Body of pancreas (tissue), 4 donors: ENCODE measurements at regions not wholly inside any gene's neighbourhood (a gene's known extent, or its start where the extent isn't known, plus 50 kb on each side); places are given as distances from the start of the nearest gene placed in this dataset.
"Not testable (repeated sequence)": the region's sequence is repeated elsewhere in the genome, so short reads cannot be mapped to it uniquely, and the experiment has no call there.

ENCODE experiments used
- ATAC-seq: fragments of 150-250 bp; one replicate; pipeline ENCODE4 v1.9.1; 2016
- DNase-seq, 4 donors: peaks; one replicate each; pipeline ENCODE4 v3.0.0-alpha.2; 2019
- H3K27ac ChIP-seq, 4 donors: fragments of 200-600 bp; sonication (generic); 1 replicate in 3 of 4; 2 replicates in 1 of 4; pipeline versions ENCODE4 v1.5.1 to v1.6.1; 2016 to 2019; ENCODE audit warnings: mild to moderate bottlenecking in 1 of 4, mixed read lengths in 1 of 4, moderate library complexity in 1 of 4
- H3K27me3 ChIP-seq, 2 donors: fragments of 200-600 bp; sonication (generic); one replicate each; pipeline ENCODE4 v1.6.0; 2016; ENCODE audit warnings: mild to moderate bottlenecking in 1 of 2
- H3K36me3 ChIP-seq, 2 donors: fragments of 200-600 bp; sonication (generic); replicated peaks in 1 of 2; 2 replicates each; pipeline ENCODE4 v1.5.1; 2016; ENCODE audit warnings: low read depth in 2 of 2; ENCODE audit not compliant: insufficient read depth in 1 of 2
- H3K4me1 ChIP-seq: fragments of 200-600 bp; sonication (generic); one replicate; pipeline ENCODE4 v1.6.0; 2016
- H3K4me3 ChIP-seq, 2 donors: fragments of 200-600 bp; sonication (generic); 1 replicate in 1 of 2; 2 replicates in 1 of 2; pipeline ENCODE4 v1.5.1; 2016 to 2019
- H3K9me3 ChIP-seq, 3 donors: fragments of 200-600 bp; sonication (generic); 1 replicate in 2 of 3; 2 replicates in 1 of 3; pipeline ENCODE4 v1.5.1; 2016
- POLR2A ChIP-seq, 3 donors: fragments of 450-650 bp; IDR thresholded peaks; one replicate each; pipeline ENCODE4 v1.6.1; 2016; ENCODE audit warnings: antibody characterized with exemption in 3 of 3, mild to moderate bottlenecking in 2 of 3
- WGBS, 2 donors: methylation state at CpG; one replicate each; pipeline ENCODE4 v1.1.5; 2017; 5-methylcytosine and 5-hydroxymethylcytosine counted together
- intact Hi-C: fragments of 100-400 bp; cut with DNase I; formaldehyde crosslinking; loops from one replicate; pipeline ENCODE4 v1.15.1; 2023
- TF ChIP-seq, protein P1 (sequence below), 7 experiments: fragments of 450-650 bp in 4 of 7; fragments of 200-600 bp in 3 of 7; sonication (generic) in 3 of 7; IDR thresholded peaks; one replicate each; pipeline ENCODE4 v1.5.1; 2016 to 2019; ENCODE audit warnings: antibody characterized with exemption in 7 of 7

DNA sequence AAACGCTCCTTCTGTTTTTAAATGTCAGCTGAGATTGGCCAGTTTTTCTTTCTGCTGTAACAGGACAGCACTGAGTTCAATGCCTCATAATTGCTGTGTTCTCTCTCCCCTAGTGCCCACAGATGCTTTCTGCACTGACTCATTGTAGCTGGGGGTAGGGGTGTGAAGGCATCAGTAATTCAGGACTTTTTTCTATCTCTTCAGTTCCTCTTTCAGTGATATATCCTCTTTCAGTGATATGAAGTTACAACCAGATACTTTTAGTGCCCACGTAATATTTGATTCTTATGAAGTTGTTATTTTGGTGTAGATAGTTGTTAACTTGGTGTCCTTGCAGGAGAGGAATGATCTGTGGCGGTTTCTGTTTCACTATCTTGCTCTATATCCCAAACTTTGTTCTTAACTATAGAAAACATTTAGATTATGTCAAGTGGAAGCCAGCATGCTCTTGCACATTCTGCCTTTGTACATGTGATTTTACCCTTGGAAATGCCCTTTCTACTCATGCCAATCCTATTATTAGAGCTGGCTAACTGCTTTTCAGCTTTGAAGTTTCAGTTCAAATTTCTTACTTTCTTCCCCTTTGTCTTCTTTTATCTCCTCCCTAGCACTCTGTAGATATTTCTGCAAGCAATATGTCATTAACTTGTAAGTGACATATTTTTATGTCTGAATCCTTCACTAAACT, 1258.4 kb downstream of the FAM133A start:
- no peaks in the 10 kb centered on the region for H3K9me3 ChIP-seq
- no peak for ATAC-seq
- H3K27me3 ChIP-seq = no peaks in the 10 kb centered on the region
- no peak for DNase-seq
- H3K27ac ChIP-seq = no peak overlapping the region
- no peak overlapping the region for H3K4me3 ChIP-seq
- H3K36me3 ChIP-seq = no peaks in the 10 kb centered on the region
- 59 to 64% methylated on average over 3 of the region's 3 CpGs for WGBS, 2 donors
- intact Hi-C loops = no loop called here
- H3K4me1 ChIP-seq = no peaks in the 10 kb centered on the region
- TF ChIP-seq, protein P1, sequence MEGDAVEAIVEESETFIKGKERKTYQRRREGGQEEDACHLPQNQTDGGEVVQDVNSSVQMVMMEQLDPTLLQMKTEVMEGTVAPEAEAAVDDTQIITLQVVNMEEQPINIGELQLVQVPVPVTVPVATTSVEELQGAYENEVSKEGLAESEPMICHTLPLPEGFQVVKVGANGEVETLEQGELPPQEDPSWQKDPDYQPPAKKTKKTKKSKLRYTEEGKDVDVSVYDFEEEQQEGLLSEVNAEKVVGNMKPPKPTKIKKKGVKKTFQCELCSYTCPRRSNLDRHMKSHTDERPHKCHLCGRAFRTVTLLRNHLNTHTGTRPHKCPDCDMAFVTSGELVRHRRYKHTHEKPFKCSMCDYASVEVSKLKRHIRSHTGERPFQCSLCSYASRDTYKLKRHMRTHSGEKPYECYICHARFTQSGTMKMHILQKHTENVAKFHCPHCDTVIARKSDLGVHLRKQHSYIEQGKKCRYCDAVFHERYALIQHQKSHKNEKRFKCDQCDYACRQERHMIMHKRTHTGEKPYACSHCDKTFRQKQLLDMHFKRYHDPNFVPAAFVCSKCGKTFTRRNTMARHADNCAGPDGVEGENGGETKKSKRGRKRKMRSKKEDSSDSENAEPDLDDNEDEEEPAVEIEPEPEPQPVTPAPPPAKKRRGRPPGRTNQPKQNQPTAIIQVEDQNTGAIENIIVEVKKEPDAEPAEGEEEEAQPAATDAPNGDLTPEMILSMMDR (IDR thresholded peaks at IDR 0.05) = no peak
- TF ChIP-seq POLR2A (IDR thresholded peaks at IDR 0.05) = no peak

DNA sequence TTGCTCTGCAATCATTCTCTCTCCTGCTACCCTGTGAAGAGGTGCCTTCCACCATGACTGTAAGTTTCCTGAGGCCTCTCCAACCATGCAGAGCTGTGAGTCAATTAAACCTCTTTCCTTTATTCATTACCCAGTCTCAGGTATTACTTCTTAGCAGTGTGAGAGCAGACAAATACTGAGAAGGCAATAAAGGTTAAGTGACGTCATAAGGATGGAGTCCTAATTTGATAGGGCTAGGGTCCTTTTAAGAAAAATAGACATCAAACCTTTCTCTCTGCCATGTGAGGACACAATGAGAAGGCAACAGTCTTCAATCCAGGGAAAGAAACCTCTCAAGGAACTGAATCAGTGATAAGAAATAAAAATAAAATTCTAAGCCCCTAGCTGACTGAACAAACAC, 1262.7 kb downstream of the FAM133A start:
- no peaks in the 10 kb centered on the region for H3K27me3 ChIP-seq
- H3K4me1 ChIP-seq = no peaks in the 10 kb centered on the region
- no peak for TF ChIP-seq POLR2A (IDR thresholded peaks at IDR 0.05)
- TF ChIP-seq, protein P1 (IDR thresholded peaks at IDR 0.05) = no peak
- no peak overlapping the region for H3K27ac ChIP-seq
- intact Hi-C loops = no loop called here
- no peak overlapping the region for H3K4me3 ChIP-seq
- 31 to 54% methylated on average over 1 of the region's 1 CpG for WGBS, 2 donors
- H3K9me3 ChIP-seq = no peaks in the 10 kb centered on the region
- no peak for ATAC-seq
- DNase-seq = no peak
- no peaks in the 10 kb centered on the region for H3K36me3 ChIP-seq

DNA sequence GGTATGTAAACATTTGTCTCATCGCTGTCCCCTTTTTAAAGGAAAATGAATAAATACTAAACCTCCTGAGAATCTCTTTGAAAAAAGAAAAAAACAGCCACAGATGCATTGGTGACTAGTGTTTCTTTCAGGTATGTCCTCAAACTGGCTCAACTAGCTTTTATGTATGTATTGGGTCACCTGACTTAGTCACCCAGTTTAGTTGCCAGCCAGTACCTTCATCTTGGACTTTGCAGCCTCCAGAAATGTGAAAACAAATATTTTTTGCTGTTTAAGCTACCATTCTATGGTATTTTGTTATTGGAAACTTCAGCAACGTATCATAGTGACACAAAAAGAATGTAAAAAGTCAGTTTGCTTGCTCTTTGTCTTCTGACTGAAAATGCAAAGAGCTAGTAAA, 1263.5 kb downstream of the FAM133A start:
- Histone ChIP-seq H3K4me1 (no peaks in the 10 kb centered on the region), H3K27ac (no peak overlapping the region), H3K27me3 (no peaks in the 10 kb centered on the region), H3K4me3 (no peak overlapping the region), H3K9me3 (no peaks in the 10 kb centered on the region), H3K36me3 (no peaks in the 10 kb centered on the region)
- no peak for TF ChIP-seq POLR2A (IDR thresholded peaks at IDR 0.05)
- TF ChIP-seq, protein P1 (IDR thresholded peaks at IDR 0.05) = no peak
- 21 to 27% methylated on average over 2 of the region's 2 CpGs for WGBS, 2 donors
- intact Hi-C loops = no loop called here
- no peak for DNase-seq
- no peak for ATAC-seq

DNA sequence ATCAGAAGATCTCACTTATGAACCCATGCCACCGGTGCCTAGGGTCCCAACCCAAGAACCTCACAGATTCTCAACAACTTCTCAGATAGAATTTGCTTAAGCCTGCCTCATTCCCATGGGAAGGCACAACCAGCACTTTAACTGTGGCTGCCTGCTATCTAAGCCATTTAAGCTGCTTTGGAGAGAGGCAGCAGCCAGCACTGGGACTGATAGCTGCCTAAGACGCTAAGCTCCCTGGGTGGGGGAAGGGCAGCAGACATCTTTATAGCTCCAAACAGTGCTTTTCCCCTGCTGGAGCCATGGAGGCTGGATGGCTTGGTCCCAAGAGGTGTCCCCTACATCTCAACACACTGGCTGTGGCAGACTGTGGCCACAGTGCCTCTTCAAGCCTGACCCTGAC, 1268.6 kb downstream of the FAM133A start:
- intact Hi-C loops = no loop called here
- Histone ChIP-seq H3K36me3 (no peaks in the 10 kb centered on the region), H3K4me1 (no peaks in the 10 kb centered on the region), H3K4me3 (no peak overlapping the region), H3K9me3 (no peaks in the 10 kb centered on the region), H3K27me3 (no peaks in the 10 kb centered on the region), H3K27ac (no peak overlapping the region)
- TF ChIP-seq POLR2A (IDR thresholded peaks at IDR 0.05) = no peak
- TF ChIP-seq, protein P1 (IDR thresholded peaks at IDR 0.05) = no peak
- WGBS, 2 donors = 83% methylated on average over 1 of the region's 2 CpGs; no CpG with 5 or more reads in 1 of the 2 donors
- ATAC-seq = no peak
- DNase-seq = no peak

DNA sequence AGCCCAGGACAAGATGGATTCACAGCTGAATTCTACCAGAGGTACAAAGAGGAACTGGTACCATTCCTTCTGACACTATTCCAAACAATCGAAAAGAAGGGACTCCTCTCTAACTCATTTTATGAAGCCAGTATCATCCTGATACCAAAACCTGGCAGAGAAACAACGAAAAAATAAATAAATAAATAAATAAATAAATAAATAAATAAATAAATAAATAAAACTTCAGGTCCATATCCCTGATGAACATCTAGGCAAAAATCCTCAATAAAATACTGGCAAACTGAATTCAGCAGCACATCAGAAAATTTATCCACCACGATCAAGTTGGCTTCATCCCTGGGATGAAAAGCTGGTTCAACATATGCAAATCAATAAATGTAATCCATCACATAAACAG, 1272.1 kb downstream of the FAM133A start:
- intact Hi-C loops, H3K36me3 ChIP-seq, DNase-seq, ATAC-seq, H3K4me3 ChIP-seq, H3K9me3 ChIP-seq, H3K27ac ChIP-seq, H3K4me1 ChIP-seq, H3K27me3 ChIP-seq: not testable (repeated sequence)
- WGBS, 2 donors = 44 to 71% methylated on average over 3 of the region's 3 CpGs
